C4-2B (cell line): ENCODE measurements at regions not wholly inside any gene's neighbourhood (a gene's known extent, or its start where the extent isn't known, plus 50 kb on each side); places are given as distances from the start of the nearest gene placed in this dataset.

Experiments used
- CTCF ChIP-seq: fragments of 450-650 bp; conservative IDR thresholded peaks from 2 replicates; pipeline ENCODE4 v1.5.1; 2017; ENCODE audit warnings: mild to moderate bottlenecking
- ZFX ChIP-seq: fragments of 450-650 bp; IDR thresholded peaks from 2 replicates; pipeline ENCODE4 v1.6.1; 2017

GRCh38 chr1:56227401-56227800 is 352.0 kb downstream of the PLPP3 start:
- no peak for TF ChIP-seq CTCF
- TF ChIP-seq ZFX: no peak
